Neural cell (in vitro differentiated cells): ENCODE measurements at regions not wholly inside any gene's neighbourhood (a gene's known extent, or its start where the extent isn't known, plus 50 kb on each side); places are given as distances from the start of the nearest gene placed in this dataset.

ENCODE experiments used
- H2AFZ ChIP-seq: fragments of 200-600, 300-800 bp; sonication (generic), shearing (Covaris generic); 2 replicates; pipeline ENCODE4 v1.6.0; 2014; ENCODE audit warnings: low read depth, mild to moderate bottlenecking, antibody characterized with exemption, low read length, moderate library complexity
- H3F3A ChIP-seq: fragments of 200-600 bp; shearing (Covaris generic); 2 replicates; pipeline ENCODE4 v1.6.1; 2016; ENCODE audit warnings: mild to moderate bottlenecking, moderate library complexity, mixed read lengths, antibody characterized with exemption, low read length; ENCODE audit not compliant: insufficient read depth, poor library complexity, severe bottlenecking
- H3K27ac ChIP-seq: fragments of 200-600, 300-800 bp; sonication (generic), shearing (Covaris generic); 2 replicates; pipeline ENCODE4 v1.5.1; 2014; ENCODE audit warnings: mild to moderate bottlenecking, low read length, moderate library complexity
- H3K27me3 ChIP-seq: fragments of 300-800, 200-600 bp; sonication (generic), shearing (Covaris generic); 2 replicates; pipeline ENCODE4 v1.6.0; 2014; ENCODE audit warnings: mild to moderate bottlenecking, low read depth, low read length, moderate library complexity; ENCODE audit not compliant: insufficient read depth
- H3K36me3 ChIP-seq: fragments of 300-800, 200-600 bp; sonication (generic), shearing (Covaris generic); 2 replicates; pipeline ENCODE4 v1.5.1; 2014; ENCODE audit warnings: mild to moderate bottlenecking, antibody characterized with exemption, low read length, moderate library complexity; ENCODE audit not compliant: insufficient read depth
- H3K4me2 ChIP-seq: fragments of 300-800, 200-600 bp; sonication (generic), shearing (Covaris generic); 2 replicates; pipeline ENCODE4 v1.6.0; 2014; ENCODE audit warnings: mild to moderate bottlenecking, low read length
- H3K4me3 ChIP-seq: fragments of 300-800, 200-600 bp; sonication (generic), shearing (Covaris generic); 2 replicates; pipeline ENCODE4 v1.5.1; 2014; ENCODE audit warnings: mild to moderate bottlenecking, low read length, moderate library complexity
- H3K79me2 ChIP-seq: fragments of 200-600 bp; shearing (Covaris generic); replicated peaks from 2 replicates; pipeline ENCODE4 v1.6.0; 2014; ENCODE audit warnings: mild to moderate bottlenecking, low read length, moderate library complexity; ENCODE audit not compliant: insufficient read depth
- H3K9ac ChIP-seq: fragments of 300-800, 200-600 bp; sonication (generic), shearing (Covaris generic); 2 replicates; pipeline ENCODE4 v1.6.1; 2016; ENCODE audit warnings: mild to moderate bottlenecking, low read length, mixed read lengths
- H3K9me2 ChIP-seq: fragments of 200-600 bp; shearing (Covaris generic); 2 replicates; pipeline ENCODE4 v1.6.1; 2016; ENCODE audit warnings: mild to moderate bottlenecking, low read length, mixed read lengths; ENCODE audit not compliant: insufficient read depth
- H3K9me3 ChIP-seq: fragments of 200-600, 300-800 bp; sonication (generic), shearing (Covaris generic); 2 replicates; pipeline ENCODE4 v1.6.1; 2016; ENCODE audit warnings: mild to moderate bottlenecking, mixed run types, low read length, moderate library complexity, mixed read lengths
- H4K20me1 ChIP-seq: fragments of 200-600 bp; shearing (Covaris generic); 2 replicates; pipeline ENCODE4 v1.6.1; 2016; ENCODE audit warnings: mild to moderate bottlenecking, mixed run types; ENCODE audit not compliant: insufficient read depth
- CTCF ChIP-seq: fragments of 450-650 bp; IDR thresholded peaks from 2 replicates; pipeline ENCODE4 v1.5.1; 2014; ENCODE audit warnings: antibody characterized with exemption, mild to moderate bottlenecking, moderate library complexity; ENCODE audit not compliant: poor library complexity, severe bottlenecking
- EP300 ChIP-seq: fragments of 450-650 bp; conservative IDR thresholded peaks from 2 replicates; pipeline ENCODE4 v1.6.1; 2014; ENCODE audit warnings: antibody characterized with exemption, mild to moderate bottlenecking, moderate library complexity; ENCODE audit not compliant: poor library complexity, severe bottlenecking
- EZH2 ChIP-seq: fragments of 200-600, 300-800 bp; shearing (Covaris generic), sonication (generic); IDR thresholded peaks from 2 replicates; pipeline ENCODE4 v1.6.1; 2014; ENCODE audit warnings: antibody characterized with exemption, low read length, borderline replicate concordance, mild to moderate bottlenecking; ENCODE audit not compliant: insufficient read depth, poor library complexity, severe bottlenecking
- MXI1 ChIP-seq: fragments of 450-650 bp; conservative IDR thresholded peaks from 2 replicates; pipeline ENCODE4 v1.6.1; 2014; ENCODE audit warnings: antibody characterized with exemption, mild to moderate bottlenecking; ENCODE audit not compliant: poor library complexity, severe bottlenecking
- POLR2AphosphoS5 ChIP-seq: IDR thresholded peaks from 2 replicates; pipeline ENCODE4 v1.6.1; 2012
- RAD21 ChIP-seq: fragments of 450-650 bp; conservative IDR thresholded peaks from 2 replicates; pipeline ENCODE4 v1.6.1; 2014; ENCODE audit warnings: antibody characterized with exemption, mild to moderate bottlenecking, moderate library complexity
- REST ChIP-seq: IDR thresholded peaks from 2 replicates; pipeline ENCODE4 v1.6.1; 2012; ENCODE audit warnings: borderline replicate concordance
- SMC3 ChIP-seq: fragments of 450-650 bp; conservative IDR thresholded peaks from 2 replicates; pipeline ENCODE4 v1.6.1; 2014; ENCODE audit warnings: antibody characterized with exemption, mild to moderate bottlenecking, moderate library complexity; ENCODE audit not compliant: poor library complexity
- TAF1 ChIP-seq: IDR thresholded peaks from 2 replicates; pipeline ENCODE4 v1.6.1; 2012; ENCODE audit warnings: low read depth

DNA sequence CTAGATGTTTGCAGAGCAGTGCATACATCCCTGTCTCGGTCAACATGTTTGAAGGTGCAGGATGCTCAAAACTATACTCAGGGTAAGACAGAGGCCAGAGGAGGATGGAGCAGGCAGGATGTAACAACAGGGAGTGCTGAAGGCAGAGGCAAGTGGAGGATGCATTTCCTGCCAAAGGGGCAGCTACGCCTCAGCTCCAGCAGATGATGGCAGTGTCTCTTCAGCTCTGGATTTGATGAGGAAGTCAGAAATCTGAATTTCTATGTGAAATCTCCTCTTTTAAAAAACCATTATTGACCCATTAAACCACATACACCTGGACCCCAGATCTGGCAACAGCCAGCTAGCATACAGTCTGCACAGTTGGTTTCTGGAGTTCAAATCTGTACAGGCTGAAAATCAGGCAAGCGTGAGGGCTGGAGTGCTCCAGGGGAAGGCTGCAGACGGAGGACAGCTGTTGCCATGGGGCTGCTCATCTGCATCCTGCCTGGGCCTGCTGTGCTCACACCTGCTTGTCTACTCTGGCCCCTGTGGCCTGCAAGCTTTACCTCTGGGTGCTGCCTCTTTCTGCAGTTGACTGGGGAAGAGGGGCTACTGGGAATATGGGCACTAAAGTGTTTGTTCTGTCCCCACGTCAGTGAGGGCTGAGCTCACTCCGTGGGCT is 152.9 kb upstream of the SLC28A3 start:
- no peaks in the 10 kb centered on the region for H3K36me3 ChIP-seq
- H3K27ac ChIP-seq: no peak overlapping the region
- H3K9ac ChIP-seq: no peak overlapping the region
- no peak overlapping the region for H2AFZ ChIP-seq
- no peaks in the 10 kb centered on the region for H3K79me2 ChIP-seq
- H3K4me3 ChIP-seq: no peak overlapping the region
- no peaks in the 10 kb centered on the region for H3K9me2 ChIP-seq
- H3F3A ChIP-seq: no peaks in the 10 kb centered on the region
- no peaks in the 10 kb centered on the region for H4K20me1 ChIP-seq
- H3K27me3 ChIP-seq: no peaks in the 10 kb centered on the region
- TF ChIP-seq CTCF (no peak), MXI1 (no peak), SMC3 (no peak), RAD21 (no peak)
- H3K9me3 ChIP-seq: no peaks in the 10 kb centered on the region
- no peak overlapping the region for H3K4me2 ChIP-seq

DNA sequence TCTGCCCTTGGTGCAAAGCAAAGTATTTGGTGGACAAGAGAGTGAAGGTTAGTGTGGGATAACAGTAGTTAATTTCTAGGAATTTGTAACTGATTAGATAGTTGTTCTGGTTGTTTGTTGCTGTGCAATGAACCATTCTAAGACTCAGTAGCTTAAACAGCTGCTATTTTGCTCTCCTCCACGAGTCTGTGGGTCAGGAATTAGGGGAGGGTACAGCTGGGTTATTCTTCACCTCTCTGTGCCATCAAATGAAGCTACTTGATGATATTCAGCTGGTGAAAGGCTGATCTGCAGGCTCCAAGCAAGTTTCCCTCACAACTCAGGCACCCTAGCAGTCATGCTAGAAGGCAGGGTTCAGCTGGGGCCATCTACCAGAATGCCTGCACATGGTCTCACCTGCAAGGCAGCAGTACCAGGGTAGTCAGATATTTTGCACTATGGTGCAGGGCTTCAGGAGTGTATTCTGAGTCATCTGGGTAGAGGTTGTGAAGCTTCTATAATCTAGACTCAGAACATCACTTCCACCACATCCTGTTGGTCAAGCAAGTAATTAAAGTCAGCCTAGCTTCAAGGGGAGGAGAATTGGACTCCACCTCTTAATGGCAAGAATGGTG is 159.5 kb upstream of the SLC28A3 start:
- Histone ChIP-seq H2AFZ (no peak overlapping the region), H3K36me3 (no peaks in the 10 kb centered on the region), H4K20me1 (no peaks in the 10 kb centered on the region), H3K4me2 (no peak overlapping the region), H3K4me3 (no peak overlapping the region), H3K27ac (no peak overlapping the region), H3K27me3 (no peaks in the 10 kb centered on the region), H3F3A (no peaks in the 10 kb centered on the region), H3K79me2 (no peaks in the 10 kb centered on the region), H3K9me3 (no peaks in the 10 kb centered on the region), H3K9ac (no peak overlapping the region), H3K9me2 (no peaks in the 10 kb centered on the region)
- TF ChIP-seq EZH2 (no peak), RAD21 (no peak), REST (no peak), SMC3 (no peak), EP300 (no peak), MXI1 (no peak), POLR2AphosphoS5 (no peak), CTCF (no peak), TAF1 (no peak)
